PC-3 (cell line): ENCODE measurements at regions not wholly inside any gene's neighbourhood (a gene's known extent, or its start where the extent isn't known, plus 50 kb on each side); places are given as distances from the start of the nearest gene placed in this dataset.

Source experiments
- ATAC-seq: fragments of 200-7000 bp; cut with Tn5 transposase; 2 replicates; pipeline ENCODE4 v1.9.1; 2020; ENCODE audit warnings: mild to moderate bottlenecking, moderate library complexity
- BruUV-seq: library from RNA; stranded (reverse); fragments of 400-500 nt; replicated peaks from 2 replicates; lab custom pipeline; 2021; lab: Mats Ljungman, UMichigan
- CTCF ChIA-PET: fragments of 300-600 bp; sonication (Branson Sonifier 250); formaldehyde crosslinking; loops from one replicate; lab custom pipeline; 2022; ENCODE audit warnings: antibody characterized with exemption; lab: Charles Lee
- POLR2A ChIA-PET: fragments of 300-600 bp; sonication (Branson Sonifier 250); formaldehyde crosslinking; loops from one replicate; lab custom pipeline; 2022; ENCODE audit warnings: antibody characterized with exemption; ENCODE audit not compliant: unreplicated experiment; lab: Charles Lee
- DNase-seq: peaks from one replicate; pipeline ENCODE4 v3.0.0-alpha.2; 2015
- H2AFZ ChIP-seq: fragments of 300-600 bp; sonication (generic); 2 replicates; pipeline ENCODE4 v1.6.0; 2016; ENCODE audit warnings: antibody characterized with exemption, low read length
- H3F3A ChIP-seq: fragments of 300-600 bp; sonication (generic); one replicate; pipeline ENCODE4 v1.6.0; 2017; ENCODE audit warnings: antibody characterized with exemption, low read length, control low read depth, mild to moderate bottlenecking; ENCODE audit not compliant: unreplicated experiment
- H3K27ac ChIP-seq: fragments of 300-600 bp; sonication (generic); 2 replicates; pipeline ENCODE4 v1.5.1; 2016; ENCODE audit warnings: mild to moderate bottlenecking, low read length
- H3K27me3 ChIP-seq: fragments of 300-600 bp; sonication (generic); 2 replicates; pipeline ENCODE4 v1.6.1; 2016; ENCODE audit warnings: low read length, mixed read lengths
- H3K36me3 ChIP-seq: fragments of 300-600 bp; sonication (generic); 2 replicates; pipeline ENCODE4 v1.6.1; 2016; ENCODE audit warnings: low read depth, mixed run types, low read length, mixed read lengths
- H3K4me1 ChIP-seq: fragments of 300-600 bp; sonication (generic); 2 replicates; pipeline ENCODE4 v1.5.1; 2016; ENCODE audit warnings: low read length; ENCODE audit not compliant: insufficient read depth
- H3K4me2 ChIP-seq: fragments of 300-600 bp; sonication (generic); 2 replicates; pipeline ENCODE4 v1.6.0; 2016; ENCODE audit warnings: low read length
- H3K4me3 ChIP-seq: fragments of 300-600 bp; sonication (generic); 2 replicates; pipeline ENCODE4 v1.5.1; 2016; ENCODE audit warnings: mild to moderate bottlenecking, low read length, mixed read lengths
- H3K79me2 ChIP-seq: fragments of 300-600 bp; sonication (generic); 2 replicates; pipeline ENCODE4 v1.6.1; 2017; ENCODE audit warnings: low read length, mixed read lengths
- H3K9ac ChIP-seq: fragments of 300-600 bp; sonication (generic); 2 replicates; pipeline ENCODE4 v1.6.0; 2016; ENCODE audit warnings: mild to moderate bottlenecking, low read length
- H3K9me2 ChIP-seq: fragments of 300-600 bp; sonication (generic); replicated peaks from 2 replicates; pipeline ENCODE4 v1.6.1; 2016; ENCODE audit warnings: mixed run types, low read length, mixed read lengths
- H3K9me3 ChIP-seq: fragments of 300-600 bp; sonication (generic); 2 replicates; pipeline ENCODE4 v1.6.1; 2016; ENCODE audit warnings: low read length, mixed read lengths
- H4K20me1 ChIP-seq: fragments of 300-600 bp; sonication (generic); 2 replicates; pipeline ENCODE4 v1.6.1; 2016; ENCODE audit warnings: low read length, mixed read lengths
- EZH2 ChIP-seq: fragments of 300-600 bp; sonication (generic); IDR thresholded peaks from one replicate; pipeline ENCODE4 v1.6.1; 2017; ENCODE audit warnings: antibody characterized with exemption, mild to moderate bottlenecking, low read length; ENCODE audit not compliant: unreplicated experiment
- EZH2phosphoT487 ChIP-seq: fragments of 300-600 bp; sonication (generic); IDR thresholded peaks from 2 replicates; pipeline ENCODE4 v1.6.1; 2018; ENCODE audit warnings: mild to moderate bottlenecking, antibody characterized with exemption, low read length, borderline replicate concordance
- intact Hi-C: fragments of 100-400 bp; cut with micrococcal nuclease; formaldehyde crosslinking; loops from 2 replicates; pipeline ENCODE4 v1.9.0; 2023
- TF ChIP-seq, protein P1 (sequence below): fragments of 300-600 bp; sonication (generic); conservative IDR thresholded peaks from 2 replicates; pipeline ENCODE4 v1.5.1; 2017; ENCODE audit warnings: antibody characterized with exemption, low read depth, mild to moderate bottlenecking, low read length

DNA sequence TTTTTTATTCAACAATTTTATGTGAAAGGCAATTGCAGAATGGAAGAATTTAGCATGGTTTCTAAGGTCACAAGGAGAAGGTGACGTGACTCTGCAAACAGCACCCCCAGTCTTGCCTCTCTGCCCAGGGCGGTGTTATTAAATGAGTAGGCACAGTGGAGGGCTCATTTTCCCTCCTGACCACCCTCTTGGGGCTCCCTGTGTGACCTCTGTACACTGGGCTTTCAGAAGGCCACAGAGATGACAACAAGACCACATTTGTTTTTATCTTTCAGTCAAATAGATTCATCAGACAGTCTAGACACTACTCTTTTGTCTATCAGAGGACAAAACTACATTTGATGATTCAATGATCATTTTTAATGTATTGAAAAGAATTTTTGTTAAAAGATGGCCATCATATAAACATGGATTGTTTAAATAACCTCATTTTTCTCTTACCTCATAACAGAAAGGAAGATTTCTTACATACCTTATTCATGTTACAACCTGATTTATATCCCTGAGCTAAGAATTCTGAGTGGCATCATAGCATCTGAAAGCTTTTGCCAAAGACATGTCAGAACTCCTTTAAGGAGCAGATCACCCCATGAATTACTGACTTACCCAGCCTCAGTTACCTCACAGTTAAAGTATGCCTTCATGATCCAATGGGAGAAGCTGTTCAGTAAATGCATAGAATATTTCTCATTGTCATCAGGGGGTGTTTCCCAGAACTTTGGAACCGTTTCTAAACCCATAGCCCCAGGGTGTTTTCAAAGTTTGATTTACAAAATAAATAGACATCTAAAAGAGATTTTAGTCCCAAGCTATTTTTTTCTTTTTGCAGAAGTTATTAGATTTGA is 184.0 kb upstream of the RFC3 start:
- ChIA-PET POLR2A (no interaction called here), CTCF (no interaction called here)
- no TSS peak for BruUV-seq
- Histone ChIP-seq H3K4me1 (0 out of 2 replicates have a peak, but pooled peaks cover 4% of the 10 kb centered on the region), H3K79me2 (no peaks in the 10 kb centered on the region), H3K4me3 (no peak overlapping the region), H3F3A (no peaks in the 10 kb centered on the region), H4K20me1 (no peaks in the 10 kb centered on the region), H2AFZ (no peak overlapping the region), H3K4me2 (no peak overlapping the region), H3K27ac (no peak overlapping the region), H3K9me2 (no peaks in the 10 kb centered on the region), H3K9me3 (no peaks in the 10 kb centered on the region), H3K27me3 (no peaks in the 10 kb centered on the region), H3K36me3 (no peaks in the 10 kb centered on the region), H3K9ac (no peak overlapping the region)
- ATAC-seq (no peak), DNase-seq (peak; percentile 30)
- intact Hi-C loops: no loop called here
- no peak for TF ChIP-seq EZH2
- TF ChIP-seq, protein P1, sequence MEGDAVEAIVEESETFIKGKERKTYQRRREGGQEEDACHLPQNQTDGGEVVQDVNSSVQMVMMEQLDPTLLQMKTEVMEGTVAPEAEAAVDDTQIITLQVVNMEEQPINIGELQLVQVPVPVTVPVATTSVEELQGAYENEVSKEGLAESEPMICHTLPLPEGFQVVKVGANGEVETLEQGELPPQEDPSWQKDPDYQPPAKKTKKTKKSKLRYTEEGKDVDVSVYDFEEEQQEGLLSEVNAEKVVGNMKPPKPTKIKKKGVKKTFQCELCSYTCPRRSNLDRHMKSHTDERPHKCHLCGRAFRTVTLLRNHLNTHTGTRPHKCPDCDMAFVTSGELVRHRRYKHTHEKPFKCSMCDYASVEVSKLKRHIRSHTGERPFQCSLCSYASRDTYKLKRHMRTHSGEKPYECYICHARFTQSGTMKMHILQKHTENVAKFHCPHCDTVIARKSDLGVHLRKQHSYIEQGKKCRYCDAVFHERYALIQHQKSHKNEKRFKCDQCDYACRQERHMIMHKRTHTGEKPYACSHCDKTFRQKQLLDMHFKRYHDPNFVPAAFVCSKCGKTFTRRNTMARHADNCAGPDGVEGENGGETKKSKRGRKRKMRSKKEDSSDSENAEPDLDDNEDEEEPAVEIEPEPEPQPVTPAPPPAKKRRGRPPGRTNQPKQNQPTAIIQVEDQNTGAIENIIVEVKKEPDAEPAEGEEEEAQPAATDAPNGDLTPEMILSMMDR: no peak
- no peak for TF ChIP-seq EZH2phosphoT487

DNA sequence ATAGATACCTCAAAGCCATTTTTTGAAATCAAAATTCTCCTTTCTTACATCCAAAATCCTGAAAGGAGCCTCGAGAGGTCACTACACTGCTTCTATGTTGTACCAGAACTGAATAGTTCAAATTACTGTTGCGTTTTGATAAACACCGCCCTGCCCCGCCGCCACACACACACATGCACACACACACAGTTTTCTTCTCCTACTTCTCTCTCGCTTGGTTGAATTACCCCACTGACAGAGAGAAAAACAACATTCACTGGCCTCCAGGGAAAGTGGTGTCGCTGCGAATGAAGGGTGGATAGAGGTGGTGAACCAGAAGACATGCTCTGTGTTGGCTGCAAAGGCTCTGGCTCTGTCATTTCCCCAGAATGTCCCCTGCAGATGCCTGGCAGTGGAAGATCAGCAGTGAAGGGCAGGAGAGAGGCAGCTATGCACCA is 183.4 kb upstream of the RFC3 start:
- no peaks in the 10 kb centered on the region for H3K9me3 ChIP-seq
- no peaks in the 10 kb centered on the region for H3K27me3 ChIP-seq
- H3K4me3 ChIP-seq: no peak overlapping the region
- H3K9me2 ChIP-seq: no peaks in the 10 kb centered on the region
- ATAC-seq (no peak), DNase-seq (no peak)
- intact Hi-C loops: no loop called here
- CTCF ChIA-PET: no interaction called here
- H3F3A ChIP-seq: no peaks in the 10 kb centered on the region
- no TSS peak for BruUV-seq
- no peak overlapping the region for H3K9ac ChIP-seq
- H3K79me2 ChIP-seq: no peaks in the 10 kb centered on the region
- no peak overlapping the region for H2AFZ ChIP-seq
- no peak overlapping the region for H3K27ac ChIP-seq
- H4K20me1 ChIP-seq: no peaks in the 10 kb centered on the region
- H3K36me3 ChIP-seq: no peaks in the 10 kb centered on the region
- no peak for TF ChIP-seq EZH2
- TF ChIP-seq EZH2phosphoT487: no peak
- TF ChIP-seq, protein P1: no peak
- H3K4me2 ChIP-seq: no peak overlapping the region
- H3K4me1 ChIP-seq: 0 out of 2 replicates have a peak, but pooled peaks cover 4% of the 10 kb centered on the region
- POLR2A ChIA-PET: no interaction called here

DNA sequence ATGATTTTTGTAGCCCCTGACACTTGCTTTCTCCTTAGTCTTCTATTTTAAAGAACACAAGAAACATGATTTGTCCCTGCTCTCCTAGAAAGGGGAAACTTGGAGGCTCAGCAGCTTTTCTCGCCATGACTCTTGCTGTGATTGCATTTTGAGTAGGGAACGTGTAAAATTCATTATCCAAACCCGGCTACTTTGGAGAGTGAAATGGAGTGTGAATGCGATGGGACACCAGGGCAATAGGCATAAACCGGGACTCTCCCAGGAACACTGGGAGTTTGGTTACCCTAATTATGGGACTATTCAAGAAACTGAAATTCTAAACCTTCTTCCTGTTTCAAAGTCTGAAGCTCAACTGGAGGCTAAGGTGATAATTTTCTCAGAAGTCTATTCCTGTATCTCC is 181.7 kb upstream of the RFC3 start:
- POLR2A ChIA-PET: no interaction called here
- TF ChIP-seq EZH2phosphoT487 (no peak), EZH2 (no peak)
- TF ChIP-seq, protein P1: no peak
- H3K27ac ChIP-seq: no peak overlapping the region
- no peaks in the 10 kb centered on the region for H3K27me3 ChIP-seq
- BruUV-seq: no TSS peak
- no peak overlapping the region for H3K4me3 ChIP-seq
- no peaks in the 10 kb centered on the region for H3K9me2 ChIP-seq
- no peaks in the 10 kb centered on the region for H3F3A ChIP-seq
- no peaks in the 10 kb centered on the region for H3K9me3 ChIP-seq
- no peaks in the 10 kb centered on the region for H4K20me1 ChIP-seq
- DNase-seq: no peak
- H3K4me1 ChIP-seq: 0 out of 2 replicates have a peak, but pooled peaks cover 4% of the 10 kb centered on the region
- H3K9ac ChIP-seq: no peak overlapping the region
- intact Hi-C loops: no loop called here
- CTCF ChIA-PET: no interaction called here
- H2AFZ ChIP-seq: no peak overlapping the region
- no peaks in the 10 kb centered on the region for H3K79me2 ChIP-seq
- no peaks in the 10 kb centered on the region for H3K36me3 ChIP-seq
- ATAC-seq: no peak
- H3K4me2 ChIP-seq: no peak overlapping the region
